Smooth muscle cell of the brain vasculature (primary cell): ENCODE measurements at regions not wholly inside any gene's neighbourhood (a gene's known extent, or its start where the extent isn't known, plus 50 kb on each side); places are given as distances from the start of the nearest gene placed in this dataset.
"Not testable (repeated sequence)": the region's sequence is repeated elsewhere in the genome, so short reads cannot be mapped to it uniquely, and the experiment has no call there.

Experiments
- DNase-seq: peaks from one replicate; pipeline ENCODE4 v3.0.0-alpha.2; 2012; ENCODE audit warnings: low read depth, low spot score

GRCh38 chr4:184942444-184943425 is 75.6 kb upstream of the HELT start:
- DNase-seq, result no peak

GRCh38 chr4:184949020-184949419 is 69.3 kb upstream of the HELT start:
- DNase-seq, result no peak

- no peak for DNase-seq
Measured at GRCh38 chr4:184950117-184950830, 68.0 kb upstream of the HELT start.

GRCh38 chr4:184950926-184951325 is 67.4 kb upstream of the HELT start:
- DNase-seq, result no peak

GRCh38 chr4:184951668-184952160 is 66.6 kb upstream of the HELT start:
- no peak for DNase-seq

GRCh38 chr4:184952522-184952921 is 65.8 kb upstream of the HELT start:
- DNase-seq, result no peak

- no peak for DNase-seq
Measured at GRCh38 chr4:184953421-184953945, 64.8 kb upstream of the HELT start.

GRCh38 chr4:184953971-184954370 is 64.3 kb upstream of the HELT start:
- no peak for DNase-seq

GRCh38 chr4:184954482-184954881 is 63.8 kb upstream of the HELT start:
- DNase-seq, result no peak

GRCh38 chr4:184955116-184955515 is 63.2 kb upstream of the HELT start:
- DNase-seq, result no peak

GRCh38 chr4:184955636-184956035 is 62.7 kb upstream of the HELT start:
- no peak for DNase-seq

GRCh38 chr4:184957446-184958115 is 60.7 kb upstream of the HELT start:
- DNase-seq, result no peak

GRCh38 chr4:184958127-184958922 is 60.0 kb upstream of the HELT start:
- no peak for DNase-seq

- DNase-seq, result no peak
Measured at GRCh38 chr4:184958923-184959210, 59.4 kb upstream of the HELT start.

GRCh38 chr4:184959309-184959708 is 59.0 kb upstream of the HELT start:
- no peak for DNase-seq

- DNase-seq, result no peak
Measured at GRCh38 chr4:184959786-184960185, 58.5 kb upstream of the HELT start.

GRCh38 chr4:184960505-184960971 is 57.8 kb upstream of the HELT start:
- DNase-seq, result peak; percentile 57

GRCh38 chr4:184961660-184962059 is 56.6 kb upstream of the HELT start:
- no peak for DNase-seq

- no peak for DNase-seq
Measured at GRCh38 chr4:184962125-184962638, 56.1 kb upstream of the HELT start.

- not testable (repeated sequence) for DNase-seq
Measured at GRCh38 chr4:184965230-184966050, 52.9 kb upstream of the HELT start.
